Neural cell (in vitro differentiated cells): ENCODE measurements at regions not wholly inside any gene's neighbourhood (a gene's known extent, or its start where the extent isn't known, plus 50 kb on each side); places are given as distances from the start of the nearest gene placed in this dataset.

Experiments used
- H2AFZ ChIP-seq: fragments of 200-600, 300-800 bp; sonication (generic), shearing (Covaris generic); 2 replicates; pipeline ENCODE4 v1.6.0; 2014; ENCODE audit warnings: low read depth, mild to moderate bottlenecking, antibody characterized with exemption, low read length, moderate library complexity
- H3F3A ChIP-seq: fragments of 200-600 bp; shearing (Covaris generic); 2 replicates; pipeline ENCODE4 v1.6.1; 2016; ENCODE audit warnings: mild to moderate bottlenecking, moderate library complexity, mixed read lengths, antibody characterized with exemption, low read length; ENCODE audit not compliant: insufficient read depth, poor library complexity, severe bottlenecking
- H3K27ac ChIP-seq: fragments of 200-600, 300-800 bp; sonication (generic), shearing (Covaris generic); 2 replicates; pipeline ENCODE4 v1.5.1; 2014; ENCODE audit warnings: mild to moderate bottlenecking, low read length, moderate library complexity
- H3K27me3 ChIP-seq: fragments of 300-800, 200-600 bp; sonication (generic), shearing (Covaris generic); 2 replicates; pipeline ENCODE4 v1.6.0; 2014; ENCODE audit warnings: mild to moderate bottlenecking, low read depth, low read length, moderate library complexity; ENCODE audit not compliant: insufficient read depth
- H3K36me3 ChIP-seq: fragments of 300-800, 200-600 bp; sonication (generic), shearing (Covaris generic); 2 replicates; pipeline ENCODE4 v1.5.1; 2014; ENCODE audit warnings: mild to moderate bottlenecking, antibody characterized with exemption, low read length, moderate library complexity; ENCODE audit not compliant: insufficient read depth
- H3K4me2 ChIP-seq: fragments of 300-800, 200-600 bp; sonication (generic), shearing (Covaris generic); 2 replicates; pipeline ENCODE4 v1.6.0; 2014; ENCODE audit warnings: mild to moderate bottlenecking, low read length
- H3K4me3 ChIP-seq: fragments of 300-800, 200-600 bp; sonication (generic), shearing (Covaris generic); 2 replicates; pipeline ENCODE4 v1.5.1; 2014; ENCODE audit warnings: mild to moderate bottlenecking, low read length, moderate library complexity
- H3K79me2 ChIP-seq: fragments of 200-600 bp; shearing (Covaris generic); replicated peaks from 2 replicates; pipeline ENCODE4 v1.6.0; 2014; ENCODE audit warnings: mild to moderate bottlenecking, low read length, moderate library complexity; ENCODE audit not compliant: insufficient read depth
- H3K9ac ChIP-seq: fragments of 300-800, 200-600 bp; sonication (generic), shearing (Covaris generic); 2 replicates; pipeline ENCODE4 v1.6.1; 2016; ENCODE audit warnings: mild to moderate bottlenecking, low read length, mixed read lengths
- H3K9me2 ChIP-seq: fragments of 200-600 bp; shearing (Covaris generic); 2 replicates; pipeline ENCODE4 v1.6.1; 2016; ENCODE audit warnings: mild to moderate bottlenecking, low read length, mixed read lengths; ENCODE audit not compliant: insufficient read depth
- H3K9me3 ChIP-seq: fragments of 200-600, 300-800 bp; sonication (generic), shearing (Covaris generic); 2 replicates; pipeline ENCODE4 v1.6.1; 2016; ENCODE audit warnings: mild to moderate bottlenecking, mixed run types, low read length, moderate library complexity, mixed read lengths
- H4K20me1 ChIP-seq: fragments of 200-600 bp; shearing (Covaris generic); 2 replicates; pipeline ENCODE4 v1.6.1; 2016; ENCODE audit warnings: mild to moderate bottlenecking, mixed run types; ENCODE audit not compliant: insufficient read depth
- CTCF ChIP-seq: fragments of 450-650 bp; IDR thresholded peaks from 2 replicates; pipeline ENCODE4 v1.5.1; 2014; ENCODE audit warnings: antibody characterized with exemption, mild to moderate bottlenecking, moderate library complexity; ENCODE audit not compliant: poor library complexity, severe bottlenecking
- EP300 ChIP-seq: fragments of 450-650 bp; conservative IDR thresholded peaks from 2 replicates; pipeline ENCODE4 v1.6.1; 2014; ENCODE audit warnings: antibody characterized with exemption, mild to moderate bottlenecking, moderate library complexity; ENCODE audit not compliant: poor library complexity, severe bottlenecking
- EZH2 ChIP-seq: fragments of 200-600, 300-800 bp; shearing (Covaris generic), sonication (generic); IDR thresholded peaks from 2 replicates; pipeline ENCODE4 v1.6.1; 2014; ENCODE audit warnings: antibody characterized with exemption, low read length, borderline replicate concordance, mild to moderate bottlenecking; ENCODE audit not compliant: insufficient read depth, poor library complexity, severe bottlenecking
- MXI1 ChIP-seq: fragments of 450-650 bp; conservative IDR thresholded peaks from 2 replicates; pipeline ENCODE4 v1.6.1; 2014; ENCODE audit warnings: antibody characterized with exemption, mild to moderate bottlenecking; ENCODE audit not compliant: poor library complexity, severe bottlenecking
- POLR2AphosphoS5 ChIP-seq: IDR thresholded peaks from 2 replicates; pipeline ENCODE4 v1.6.1; 2012
- RAD21 ChIP-seq: fragments of 450-650 bp; conservative IDR thresholded peaks from 2 replicates; pipeline ENCODE4 v1.6.1; 2014; ENCODE audit warnings: antibody characterized with exemption, mild to moderate bottlenecking, moderate library complexity
- REST ChIP-seq: IDR thresholded peaks from 2 replicates; pipeline ENCODE4 v1.6.1; 2012; ENCODE audit warnings: borderline replicate concordance
- SMC3 ChIP-seq: fragments of 450-650 bp; conservative IDR thresholded peaks from 2 replicates; pipeline ENCODE4 v1.6.1; 2014; ENCODE audit warnings: antibody characterized with exemption, mild to moderate bottlenecking, moderate library complexity; ENCODE audit not compliant: poor library complexity
- TAF1 ChIP-seq: IDR thresholded peaks from 2 replicates; pipeline ENCODE4 v1.6.1; 2012; ENCODE audit warnings: low read depth

- Histone ChIP-seq H2AFZ (no peak overlapping the region), H3K4me3 (no peak overlapping the region), H3K27ac (no peak overlapping the region), H3K9ac (no peak overlapping the region), H3F3A (no peaks in the 10 kb centered on the region), H3K4me2 (no peak overlapping the region), H3K27me3 (no peaks in the 10 kb centered on the region), H3K79me2 (no peaks in the 10 kb centered on the region), H3K9me2 (no peaks in the 10 kb centered on the region), H4K20me1 (no peaks in the 10 kb centered on the region), H3K36me3 (no peaks in the 10 kb centered on the region), H3K9me3 (no peaks in the 10 kb centered on the region)
- TF ChIP-seq EP300 (no peak), EZH2 (no peak), SMC3 (no peak), POLR2AphosphoS5 (no peak)
Observed at GRCh38 chr13:57437587-57437986, 194.0 kb upstream of the PCDH17 start.

GRCh38 chr13:57438072-57438471 is 193.5 kb upstream of the PCDH17 start:
- H2AFZ ChIP-seq: no peak overlapping the region
- no peak overlapping the region for H3K9ac ChIP-seq
- no peaks in the 10 kb centered on the region for H3F3A ChIP-seq
- H3K36me3 ChIP-seq: no peaks in the 10 kb centered on the region
- no peaks in the 10 kb centered on the region for H3K9me2 ChIP-seq
- H3K27me3 ChIP-seq: no peaks in the 10 kb centered on the region
- H3K79me2 ChIP-seq: no peaks in the 10 kb centered on the region
- no peak overlapping the region for H3K27ac ChIP-seq
- H3K9me3 ChIP-seq: no peaks in the 10 kb centered on the region
- no peak overlapping the region for H3K4me3 ChIP-seq
- H3K4me2 ChIP-seq: no peak overlapping the region
- no peaks in the 10 kb centered on the region for H4K20me1 ChIP-seq
- TF ChIP-seq CTCF (no peak), EZH2 (no peak), SMC3 (no peak)

GRCh38 chr13:57443494-57443893 is 188.1 kb upstream of the PCDH17 start:
- H3K9ac ChIP-seq: no peak overlapping the region
- H3K9me3 ChIP-seq: no peaks in the 10 kb centered on the region
- no peak overlapping the region for H3K4me3 ChIP-seq
- no peaks in the 10 kb centered on the region for H3K9me2 ChIP-seq
- H3F3A ChIP-seq: no peaks in the 10 kb centered on the region
- H3K36me3 ChIP-seq: no peaks in the 10 kb centered on the region
- H3K4me2 ChIP-seq: no peak overlapping the region
- no peaks in the 10 kb centered on the region for H3K79me2 ChIP-seq
- H4K20me1 ChIP-seq: no peaks in the 10 kb centered on the region
- H2AFZ ChIP-seq: no peak overlapping the region
- no peak for TF ChIP-seq RAD21
- no peak for TF ChIP-seq CTCF
- TF ChIP-seq EZH2: no peak
- peak; percentile 94 for TF ChIP-seq POLR2AphosphoS5
- TF ChIP-seq TAF1: no peak
- TF ChIP-seq REST: no peak
- no peak for TF ChIP-seq MXI1
- TF ChIP-seq EP300: peak; percentile 99
- TF ChIP-seq SMC3: no peak
- no peak overlapping the region for H3K27ac ChIP-seq
- no peaks in the 10 kb centered on the region for H3K27me3 ChIP-seq
